GM12878 (cell line): ENCODE measurements at regions not wholly inside any gene's neighbourhood (a gene's known extent, or its start where the extent isn't known, plus 50 kb on each side); places are given as distances from the start of the nearest gene placed in this dataset.

Experiments
- CHD1 ChIP-seq: IDR thresholded peaks from 2 replicates; pipeline ENCODE4 v1.6.1; 2012; ENCODE audit warnings: low read depth, low read length, improper control_type of control experiment
- CHD2 ChIP-seq: IDR thresholded peaks from 2 replicates; pipeline ENCODE4 v1.6.1; 2011; ENCODE audit warnings: low read depth, low read length, improper control_type of control experiment, borderline replicate concordance
- CTCF ChIP-seq, 3 experiments: IDR thresholded peaks in 2 of 3; conservative IDR thresholded peaks in 1 of 3; 2 replicates each; pipeline ENCODE4 v1.5.1; 2011; ENCODE audit warnings: low read depth in 3 of 3, low read length in 3 of 3, mild to moderate bottlenecking in 3 of 3, control low read depth in 2 of 3, moderate library complexity in 2 of 3, inconsistent platforms in 1 of 3, mixed read lengths in 1 of 3; ENCODE audit not compliant: control insufficient read depth in 2 of 3, insufficient read depth in 1 of 3; ENCODE audit errors: extremely low read depth in 1 of 3
- HDAC2 ChIP-seq: fragments of 200-600 bp; sonication (generic); IDR thresholded peaks from 2 replicates; pipeline ENCODE4 v1.6.1; 2017
- JUND ChIP-seq: IDR thresholded peaks from 2 replicates; pipeline ENCODE4 v1.6.1; 2012; ENCODE audit warnings: low read depth, mild to moderate bottlenecking, low read length, improper control_type of control experiment, moderate library complexity
- MTA3 ChIP-seq: IDR thresholded peaks from 2 replicates; pipeline ENCODE4 v1.6.1; 2012; ENCODE audit warnings: low read length, inconsistent platforms, borderline replicate concordance
- MXI1 ChIP-seq: fragments of 150-350 bp; IDR thresholded peaks from 2 replicates; pipeline ENCODE4 v1.6.1; 2011; ENCODE audit warnings: low read depth, mild to moderate bottlenecking, inconsistent platforms, low read length, improper control_type of control experiment
- NRF1 ChIP-seq: conservative IDR thresholded peaks from 2 replicates; pipeline ENCODE4 v1.6.1; 2011; ENCODE audit warnings: mild to moderate bottlenecking, low read depth, low read length, improper control_type of control experiment
- RFX5 ChIP-seq: IDR thresholded peaks from 2 replicates; pipeline ENCODE4 v1.6.1; 2011; ENCODE audit warnings: low read depth, low read length, improper control_type of control experiment
- TF ChIP-seq, protein P1 (sequence below): fragments of 450-650 bp; IDR thresholded peaks from 2 replicates; pipeline ENCODE4 v1.6.1; 2016; ENCODE audit warnings: mild to moderate bottlenecking, moderate library complexity, borderline replicate concordance
- TF ChIP-seq, protein P2 (sequence below): IDR thresholded peaks from 2 replicates; pipeline ENCODE4 v1.6.1; 2012; ENCODE audit warnings: mild to moderate bottlenecking, low read depth, low read length

- TF ChIP-seq CHD1, result no peak
- no peak for TF ChIP-seq CTCF (IDR thresholded peaks at IDR 0.05 in 2 of 3, conservative IDR thresholded peaks at IDR 0.05 in 1 of 3; ENCODE audit: control insufficient read depth in 2 of 3, extremely low read depth in 1 of 3, insufficient read depth in 1 of 3, low read depth in 3 of 3, low read length in 3 of 3)
- no peak for TF ChIP-seq NRF1
- TF ChIP-seq CHD2, result no peak
- no peak for TF ChIP-seq MXI1
- TF ChIP-seq HDAC2, result no peak
- TF ChIP-seq, protein P1, sequence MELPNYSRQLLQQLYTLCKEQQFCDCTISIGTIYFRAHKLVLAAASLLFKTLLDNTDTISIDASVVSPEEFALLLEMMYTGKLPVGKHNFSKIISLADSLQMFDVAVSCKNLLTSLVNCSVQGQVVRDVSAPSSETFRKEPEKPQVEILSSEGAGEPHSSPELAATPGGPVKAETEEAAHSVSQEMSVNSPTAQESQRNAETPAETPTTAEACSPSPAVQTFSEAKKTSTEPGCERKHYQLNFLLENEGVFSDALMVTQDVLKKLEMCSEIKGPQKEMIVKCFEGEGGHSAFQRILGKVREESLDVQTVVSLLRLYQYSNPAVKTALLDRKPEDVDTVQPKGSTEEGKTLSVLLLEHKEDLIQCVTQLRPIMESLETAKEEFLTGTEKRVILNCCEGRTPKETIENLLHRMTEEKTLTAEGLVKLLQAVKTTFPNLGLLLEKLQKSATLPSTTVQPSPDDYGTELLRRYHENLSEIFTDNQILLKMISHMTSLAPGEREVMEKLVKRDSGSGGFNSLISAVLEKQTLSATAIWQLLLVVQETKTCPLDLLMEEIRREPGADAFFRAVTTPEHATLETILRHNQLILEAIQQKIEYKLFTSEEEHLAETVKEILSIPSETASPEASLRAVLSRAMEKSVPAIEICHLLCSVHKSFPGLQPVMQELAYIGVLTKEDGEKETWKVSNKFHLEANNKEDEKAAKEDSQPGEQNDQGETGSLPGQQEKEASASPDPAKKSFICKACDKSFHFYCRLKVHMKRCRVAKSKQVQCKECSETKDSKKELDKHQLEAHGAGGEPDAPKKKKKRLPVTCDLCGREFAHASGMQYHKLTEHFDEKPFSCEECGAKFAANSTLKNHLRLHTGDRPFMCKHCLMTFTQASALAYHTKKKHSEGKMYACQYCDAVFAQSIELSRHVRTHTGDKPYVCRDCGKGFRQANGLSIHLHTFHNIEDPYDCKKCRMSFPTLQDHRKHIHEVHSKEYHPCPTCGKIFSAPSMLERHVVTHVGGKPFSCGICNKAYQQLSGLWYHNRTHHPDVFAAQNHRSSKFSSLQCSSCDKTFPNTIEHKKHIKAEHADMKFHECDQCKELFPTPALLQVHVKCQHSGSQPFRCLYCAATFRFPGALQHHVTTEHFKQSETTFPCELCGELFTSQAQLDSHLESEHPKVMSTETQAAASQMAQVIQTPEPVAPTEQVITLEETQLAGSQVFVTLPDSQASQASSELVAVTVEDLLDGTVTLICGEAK, result no peak
- no peak for TF ChIP-seq RFX5
- TF ChIP-seq, protein P2, sequence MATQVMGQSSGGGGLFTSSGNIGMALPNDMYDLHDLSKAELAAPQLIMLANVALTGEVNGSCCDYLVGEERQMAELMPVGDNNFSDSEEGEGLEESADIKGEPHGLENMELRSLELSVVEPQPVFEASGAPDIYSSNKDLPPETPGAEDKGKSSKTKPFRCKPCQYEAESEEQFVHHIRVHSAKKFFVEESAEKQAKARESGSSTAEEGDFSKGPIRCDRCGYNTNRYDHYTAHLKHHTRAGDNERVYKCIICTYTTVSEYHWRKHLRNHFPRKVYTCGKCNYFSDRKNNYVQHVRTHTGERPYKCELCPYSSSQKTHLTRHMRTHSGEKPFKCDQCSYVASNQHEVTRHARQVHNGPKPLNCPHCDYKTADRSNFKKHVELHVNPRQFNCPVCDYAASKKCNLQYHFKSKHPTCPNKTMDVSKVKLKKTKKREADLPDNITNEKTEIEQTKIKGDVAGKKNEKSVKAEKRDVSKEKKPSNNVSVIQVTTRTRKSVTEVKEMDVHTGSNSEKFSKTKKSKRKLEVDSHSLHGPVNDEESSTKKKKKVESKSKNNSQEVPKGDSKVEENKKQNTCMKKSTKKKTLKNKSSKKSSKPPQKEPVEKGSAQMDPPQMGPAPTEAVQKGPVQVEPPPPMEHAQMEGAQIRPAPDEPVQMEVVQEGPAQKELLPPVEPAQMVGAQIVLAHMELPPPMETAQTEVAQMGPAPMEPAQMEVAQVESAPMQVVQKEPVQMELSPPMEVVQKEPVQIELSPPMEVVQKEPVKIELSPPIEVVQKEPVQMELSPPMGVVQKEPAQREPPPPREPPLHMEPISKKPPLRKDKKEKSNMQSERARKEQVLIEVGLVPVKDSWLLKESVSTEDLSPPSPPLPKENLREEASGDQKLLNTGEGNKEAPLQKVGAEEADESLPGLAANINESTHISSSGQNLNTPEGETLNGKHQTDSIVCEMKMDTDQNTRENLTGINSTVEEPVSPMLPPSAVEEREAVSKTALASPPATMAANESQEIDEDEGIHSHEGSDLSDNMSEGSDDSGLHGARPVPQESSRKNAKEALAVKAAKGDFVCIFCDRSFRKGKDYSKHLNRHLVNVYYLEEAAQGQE, result no peak
- TF ChIP-seq JUND, result no peak
- TF ChIP-seq MTA3, result no peak
Observed at GRCh38 chr4:24010994-24011393, 121.1 kb upstream of the PPARGC1A start.
